HG03135 (cell line): ENCODE measurements at regions not wholly inside any gene's neighbourhood (a gene's known extent, or its start where the extent isn't known, plus 50 kb on each side); places are given as distances from the start of the nearest gene placed in this dataset.

Source experiments
- ATAC-seq: cut with Tn5 transposase; IDR thresholded peaks from one replicate; pipeline ENCODE4 v1.9.1; 2021; ENCODE audit warnings: mild to moderate bottlenecking, moderate library complexity; ENCODE audit not compliant: unreplicated experiment

GRCh38 chr9:16128003-16128402 lies 575.2 kb downstream of the CCDC171 start:
- no peak for ATAC-seq

GRCh38 chr9:16131264-16131663 lies 578.4 kb downstream of the CCDC171 start:
- no peak for ATAC-seq

GRCh38 chr9:16132513-16132912 lies 579.7 kb downstream of the CCDC171 start:
- no peak for ATAC-seq

- ATAC-seq = no peak
These were observed 580.2 kb downstream of the CCDC171 start for GRCh38 chr9:16133032-16133431.

- peak; percentile 91 for ATAC-seq
These were observed 580.8 kb downstream of the CCDC171 start for GRCh38 chr9:16133556-16134227.

GRCh38 chr9:16134351-16134750 lies 581.5 kb downstream of the CCDC171 start:
- ATAC-seq = no peak

GRCh38 chr9:16135968-16136367 lies 583.1 kb downstream of the CCDC171 start:
- ATAC-seq = no peak

GRCh38 chr9:16136451-16136850 lies 583.6 kb downstream of the CCDC171 start:
- ATAC-seq = no peak

- no peak for ATAC-seq
These were observed 584.1 kb downstream of the CCDC171 start for GRCh38 chr9:16136961-16137360.

- no peak for ATAC-seq
These were observed 586.0 kb downstream of the CCDC171 start for GRCh38 chr9:16138561-16139491.

GRCh38 chr9:16139774-16140173 lies 586.9 kb downstream of the CCDC171 start:
- no peak for ATAC-seq

GRCh38 chr9:16143310-16143709 lies 590.5 kb downstream of the CCDC171 start:
- ATAC-seq = no peak

- ATAC-seq = no peak
These were observed 591.4 kb downstream of the CCDC171 start for GRCh38 chr9:16143947-16144890.

- no peak for ATAC-seq
These were observed 592.5 kb downstream of the CCDC171 start for GRCh38 chr9:16145196-16145950.

GRCh38 chr9:16147726-16148125 lies 594.9 kb downstream of the CCDC171 start:
- ATAC-seq = no peak

GRCh38 chr9:16150501-16150900 lies 597.7 kb downstream of the CCDC171 start:
- ATAC-seq = no peak

GRCh38 chr9:16150938-16151650 lies 598.3 kb downstream of the CCDC171 start:
- ATAC-seq = no peak

GRCh38 chr9:16152276-16153101 lies 599.6 kb downstream of the CCDC171 start:
- ATAC-seq = no peak

- ATAC-seq = no peak
These were observed 600.4 kb downstream of the CCDC171 start for GRCh38 chr9:16153221-16153620.
